ENCODE measurements at regions not wholly inside any gene's neighbourhood (a gene's known extent, or its start where the extent isn't known, plus 50 kb on each side); places are given as distances from the start of the nearest gene placed in this dataset.
"Not testable (repeated sequence)": the region's sequence is repeated elsewhere in the genome, so short reads cannot be mapped to it uniquely, and the experiment has no call there.

GRCh38 chr4:138775489-138775888 is 240.1 kb upstream of the NOCT start:
- H3K9me3 ChIP-seq: peaks cover 0 to 6% (median 2%) of the 10 kb centered on the region in 8 donors
- no peak for DNase-seq
- H3K4me1 ChIP-seq: peaks cover 0 to 7% (median 0%) of the 10 kb centered on the region in 6 donors
- intact Hi-C loops (cut with DNase I; ENCODE audit: low total_unique reads): no loop called here
- no peak overlapping the region for H3K4me3 ChIP-seq
- H3K27me3 ChIP-seq (replicated peaks in 1 of 7): no peaks in the 10 kb centered on the region
- WGBS, 5 donors: 52 to 72% (median 55%) methylated on average over 3 of the region's 3 CpGs
- no peak for TF ChIP-seq POLR2AphosphoS5 (IDR thresholded peaks at IDR 0.05)
- TF ChIP-seq POLR2A (IDR thresholded peaks at IDR 0.05): no peak
- TF ChIP-seq CTCF (IDR thresholded peaks at IDR 0.05 in 8 of 11, conservative IDR thresholded peaks at IDR 0.05 in 3 of 11): no peak
- H3K27ac ChIP-seq: no peak overlapping the region
- no peaks in the 10 kb centered on the region for H3K36me3 ChIP-seq

- 81 to 92% (median 86%) methylated on average over 4 of the region's 4 CpGs for WGBS, 5 donors
- H3K27ac ChIP-seq: no peak overlapping the region
- intact Hi-C loops (cut with DNase I; ENCODE audit: low total_unique reads): no loop called here
- peaks cover 0 to 4% (median 2%) of the 10 kb centered on the region in 8 donors for H3K9me3 ChIP-seq
- no peak for DNase-seq
- no peaks in the 10 kb centered on the region for H3K36me3 ChIP-seq
- TF ChIP-seq POLR2A (IDR thresholded peaks at IDR 0.05): no peak
- no peak for TF ChIP-seq POLR2AphosphoS5 (IDR thresholded peaks at IDR 0.05)
- TF ChIP-seq CTCF (IDR thresholded peaks at IDR 0.05 in 8 of 11, conservative IDR thresholded peaks at IDR 0.05 in 3 of 11): no peak
- H3K4me3 ChIP-seq: no peak overlapping the region
- H3K27me3 ChIP-seq (replicated peaks in 1 of 7): no peaks in the 10 kb centered on the region
- peaks cover 0 to 7% (median 0%) of the 10 kb centered on the region in 6 donors for H3K4me1 ChIP-seq
These were observed 240.6 kb upstream of the NOCT start for GRCh38 chr4:138774940-138775339.

GRCh38 chr4:138774125-138774524 is 241.5 kb upstream of the NOCT start:
- H3K4me3 ChIP-seq; H3K27ac ChIP-seq; H3K27me3 ChIP-seq (replicated peaks in 1 of 7); H3K36me3 ChIP-seq; intact Hi-C loops (cut with DNase I; ENCODE audit: low total_unique reads); DNase-seq; H3K9me3 ChIP-seq; H3K4me1 ChIP-seq: not testable (repeated sequence)
- WGBS, 5 donors: 89 to 98% (median 91%) methylated on average over 4 of the region's 4 CpGs

- Histone ChIP-seq H3K27ac (no peak overlapping the region), H3K27me3 (replicated peaks in 1 of 7) (no peaks in the 10 kb centered on the region), H3K9me3 (no peaks in the 10 kb centered on the region), H3K36me3 (no peaks in the 10 kb centered on the region), H3K4me3 (no peak overlapping the region), H3K4me1 (peaks cover 0 to 7% (median 0%) of the 10 kb centered on the region in 6 donors)
- intact Hi-C loops (cut with DNase I; ENCODE audit: low total_unique reads): no loop called here
- DNase-seq: no peak
- TF ChIP-seq POLR2AphosphoS5 (IDR thresholded peaks at IDR 0.05): no peak
- TF ChIP-seq CTCF (IDR thresholded peaks at IDR 0.05 in 8 of 11, conservative IDR thresholded peaks at IDR 0.05 in 3 of 11): no peak
- no peak for TF ChIP-seq POLR2A (IDR thresholded peaks at IDR 0.05)
- WGBS, 5 donors: 91 to 96% (median 92%) methylated on average over 3 of the region's 3 CpGs
These were observed 242.3 kb upstream of the NOCT start for GRCh38 chr4:138773321-138773720.

- H3K9me3 ChIP-seq: no peaks in the 10 kb centered on the region
- H3K27ac ChIP-seq: no peak overlapping the region
- DNase-seq: no peak
- H3K4me1 ChIP-seq: peaks cover 0 to 7% (median 0%) of the 10 kb centered on the region in 6 donors
- H3K27me3 ChIP-seq (replicated peaks in 1 of 7): no peaks in the 10 kb centered on the region
- no peaks in the 10 kb centered on the region for H3K36me3 ChIP-seq
- H3K4me3 ChIP-seq: no peak overlapping the region
- TF ChIP-seq CTCF (IDR thresholded peaks at IDR 0.05 in 8 of 11, conservative IDR thresholded peaks at IDR 0.05 in 3 of 11) (no peak), POLR2A (IDR thresholded peaks at IDR 0.05) (no peak), POLR2AphosphoS5 (IDR thresholded peaks at IDR 0.05) (no peak)
- intact Hi-C loops (cut with DNase I; ENCODE audit: low total_unique reads): no loop called here
These were observed 243.2 kb upstream of the NOCT start for GRCh38 chr4:138772366-138772765.
